Endothelial cell of umbilical vein (primary cell): ENCODE measurements at regions not wholly inside any gene's neighbourhood (a gene's known extent, or its start where the extent isn't known, plus 50 kb on each side); places are given as distances from the start of the nearest gene placed in this dataset.

Experiments
- BruUV-seq: library from RNA; stranded (reverse); fragments of 400-500 nt; replicated peaks from 2 replicates; lab custom pipeline; 2021; lab: Mats Ljungman, UMichigan
- CTCF ChIA-PET: fragments of 300-600, 350-600 bp; sonication (Branson Sonifier 250); formaldehyde crosslinking; loops from one replicate; lab custom pipeline; 2021; ENCODE audit warnings: antibody characterized with exemption, inconsistent platforms; lab: Charles Lee
- POLR2A ChIA-PET: fragments of 300-600, 350-600 bp; sonication (Branson Sonifier 250); formaldehyde crosslinking; loops from one replicate; lab custom pipeline; 2021; ENCODE audit warnings: antibody characterized with exemption, inconsistent platforms; lab: Charles Lee
- DNase-seq: peaks from one replicate; pipeline ENCODE4 v3.0.0-alpha.2; 2011; ENCODE audit warnings: low read depth, low spot score
- FAIRE-seq: peaks from 2 replicates; lab custom pipeline; 2011; peaks lifted over from hg19 to GRCh38; lab: Jason Lieb, UNC
- H2AFZ ChIP-seq: 2 replicates; pipeline ENCODE4 v1.6.0; 2012; ENCODE audit warnings: low read depth, low read length, control low read depth, inconsistent platforms
- H3K27ac ChIP-seq: 2 replicates; pipeline ENCODE4 v1.5.1; 2011; ENCODE audit warnings: low read depth, mild to moderate bottlenecking, control low read depth, low read length, moderate library complexity; ENCODE audit not compliant: insufficient read depth
- H3K27me3 ChIP-seq, 2 experiments: 2 replicates each; pipeline versions ENCODE4 v1.6.0 to v1.6.1; 2011; ENCODE audit warnings: low read length in 2 of 2, mixed read lengths in 1 of 2; ENCODE audit not compliant: control insufficient read depth in 2 of 2, insufficient read depth in 2 of 2
- H3K36me3 ChIP-seq, 2 experiments: 2 replicates in 1 of 2; 3 replicates in 1 of 2; pipeline ENCODE4 v1.5.1; 2011; ENCODE audit warnings: low read length in 2 of 2, mild to moderate bottlenecking in 1 of 2, moderate library complexity in 1 of 2; ENCODE audit not compliant: control insufficient read depth in 2 of 2, insufficient read depth in 2 of 2; ENCODE audit errors: extremely low read depth in 1 of 2
- H3K4me1 ChIP-seq: 3 replicates; pipeline ENCODE4 v1.5.1; 2011; ENCODE audit warnings: mild to moderate bottlenecking, low read length; ENCODE audit not compliant: control insufficient read depth, insufficient read depth; ENCODE audit errors: extremely low read depth
- H3K4me2 ChIP-seq: 2 replicates; pipeline ENCODE4 v1.6.1; 2011; ENCODE audit warnings: low read length, control low read depth, mixed read lengths; ENCODE audit not compliant: insufficient read depth
- H3K4me3 ChIP-seq, 3 experiments: fragments of 200-600 bp in 1 of 3; sonication (generic), shearing (Covaris generic) in 1 of 3; replicated peaks in 1 of 3; 2 replicates each; pipeline ENCODE4 v1.5.1; 2011 to 2016; ENCODE audit warnings: control low read depth in 3 of 3, low read length in 3 of 3, mild to moderate bottlenecking in 2 of 3, inconsistent platforms in 1 of 3, low read depth in 1 of 3, moderate library complexity in 1 of 3; ENCODE audit not compliant: insufficient read depth in 1 of 3
- H3K79me2 ChIP-seq: 2 replicates; pipeline ENCODE4 v1.6.0; 2012; ENCODE audit warnings: low read length, inconsistent platforms; ENCODE audit not compliant: control insufficient read depth, insufficient read depth
- H3K9ac ChIP-seq: replicated peaks from 2 replicates; pipeline ENCODE3; 2011; ENCODE audit warnings: low read length, control low read depth; ENCODE audit not compliant: insufficient read depth; ENCODE audit errors: extremely low read depth
- H3K9me1 ChIP-seq: replicated peaks from 3 replicates; pipeline ENCODE4 v1.6.0; 2011; ENCODE audit warnings: mild to moderate bottlenecking, low read length; ENCODE audit not compliant: control insufficient read depth, insufficient read depth; ENCODE audit errors: extremely low read depth
- H3K9me3 ChIP-seq: replicated peaks from 2 replicates; pipeline ENCODE4 v1.5.1; 2012; ENCODE audit warnings: low read length, inconsistent platforms; ENCODE audit not compliant: control insufficient read depth, insufficient read depth
- H4K20me1 ChIP-seq: replicated peaks from 2 replicates; pipeline ENCODE3; 2011; ENCODE audit warnings: mild to moderate bottlenecking, low read length; ENCODE audit not compliant: control insufficient read depth, insufficient read depth; ENCODE audit errors: extremely low read depth
- CTCF ChIP-seq, 2 donors: IDR thresholded peaks; 1 replicate in 1 of 2; 2 replicates in 1 of 2; pipeline ENCODE4 v1.5.1; 2011; ENCODE audit warnings: low read length in 2 of 2, mild to moderate bottlenecking in 2 of 2, moderate library complexity in 2 of 2, control low read depth in 1 of 2, inconsistent platforms in 1 of 2, low read depth in 1 of 2; ENCODE audit not compliant: insufficient read depth in 1 of 2; ENCODE audit errors: extremely low read depth in 1 of 2
- EZH2 ChIP-seq: IDR thresholded peaks from 2 replicates; pipeline ENCODE4 v1.6.1; 2012; ENCODE audit warnings: borderline replicate concordance, low read depth, mild to moderate bottlenecking, moderate library complexity, low read length, inconsistent platforms; ENCODE audit not compliant: severe bottlenecking
- FOS ChIP-seq: IDR thresholded peaks from 2 replicates; pipeline ENCODE4 v1.6.1; 2011; ENCODE audit warnings: mild to moderate bottlenecking, low read length, moderate library complexity, borderline replicate concordance; ENCODE audit not compliant: insufficient read depth
- GATA2 ChIP-seq: IDR thresholded peaks from 2 replicates; pipeline ENCODE4 v1.7.0; 2011; ENCODE audit warnings: low read depth, mild to moderate bottlenecking, moderate library complexity, mixed read lengths, low read length; ENCODE audit not compliant: insufficient read length, insufficient read depth
- JUN ChIP-seq: IDR thresholded peaks from 2 replicates; pipeline ENCODE4 v1.6.1; 2011; ENCODE audit warnings: borderline replicate concordance, low read depth; ENCODE audit not compliant: insufficient read length, insufficient read depth
- MAX ChIP-seq: IDR thresholded peaks from 2 replicates; pipeline ENCODE4 v1.6.1; 2011; ENCODE audit not compliant: insufficient read depth, insufficient read length
- MYC ChIP-seq: IDR thresholded peaks from one replicate; pipeline ENCODE4 v1.6.1; 2011; ENCODE audit warnings: mild to moderate bottlenecking, low read depth, low read length
- POLR2A ChIP-seq: IDR thresholded peaks from 2 replicates; pipeline ENCODE4 v1.6.1; 2012; ENCODE audit warnings: low read depth, mild to moderate bottlenecking, control low read depth, low read length
- POLR2AphosphoS5 ChIP-seq: IDR thresholded peaks from 2 replicates; pipeline ENCODE4 v1.6.1; 2012; ENCODE audit warnings: low read depth, mild to moderate bottlenecking, control low read depth, low read length, moderate library complexity; ENCODE audit not compliant: insufficient read depth
- dilution Hi-C: fragments of 300-500 bp; cut with MboI; formaldehyde crosslinking; loops from one replicate; pipeline ENCODE4 v1.15.0; 2019; ENCODE audit warnings: low sequenced_read_pairs; ENCODE audit not compliant: extremely low pct_ligation_motif_present
- intact Hi-C: fragments of 100-400 bp; cut with micrococcal nuclease; formaldehyde crosslinking; loops from one replicate; pipeline ENCODE4 v1.10.0; 2022

- no peaks in the 10 kb centered on the region for H4K20me1 ChIP-seq
- no peak for TF ChIP-seq MYC
- TF ChIP-seq CTCF (IDR thresholded peaks at IDR 0.05; ENCODE audit: extremely low read depth in 1 of 2, insufficient read depth in 1 of 2, low read depth in 1 of 2, low read length in 2 of 2) = no peak
- no peak for TF ChIP-seq POLR2AphosphoS5
- TF ChIP-seq POLR2A = no peak
- TF ChIP-seq JUN = no peak
- TF ChIP-seq EZH2 = no peak
- no peak for TF ChIP-seq MAX
- no peak for TF ChIP-seq GATA2
- TF ChIP-seq FOS = no peak
- H3K4me2 ChIP-seq = no peak overlapping the region
- no TSS peak for BruUV-seq
- H3K9me1 ChIP-seq = no peaks in the 10 kb centered on the region
- H2AFZ ChIP-seq = no peak overlapping the region
- H3K27ac ChIP-seq = no peak overlapping the region
- no peaks in the 10 kb centered on the region for H3K4me1 ChIP-seq
- dilution Hi-C loops (no loop called here), intact Hi-C loops (no loop called here)
- no peak overlapping the region for H3K4me3 ChIP-seq
- no peaks in the 10 kb centered on the region for H3K27me3 ChIP-seq
- H3K36me3 ChIP-seq = no peaks in the 10 kb centered on the region
- CTCF ChIA-PET = no interaction called here
- DNase-seq = no peak
- no peak overlapping the region for H3K9ac ChIP-seq
- H3K79me2 ChIP-seq = no peaks in the 10 kb centered on the region
- FAIRE-seq = no peak
- H3K9me3 ChIP-seq = no peaks in the 10 kb centered on the region
- POLR2A ChIA-PET = no interaction called here
Observed at GRCh38 chr6:14796974-14797762, 448.7 kb upstream of the JARID2 start.
